ENCODE measurements at regions not wholly inside any gene's neighbourhood (a gene's known extent, or its start where the extent isn't known, plus 50 kb on each side); places are given as distances from the start of the nearest gene placed in this dataset.

DNA sequence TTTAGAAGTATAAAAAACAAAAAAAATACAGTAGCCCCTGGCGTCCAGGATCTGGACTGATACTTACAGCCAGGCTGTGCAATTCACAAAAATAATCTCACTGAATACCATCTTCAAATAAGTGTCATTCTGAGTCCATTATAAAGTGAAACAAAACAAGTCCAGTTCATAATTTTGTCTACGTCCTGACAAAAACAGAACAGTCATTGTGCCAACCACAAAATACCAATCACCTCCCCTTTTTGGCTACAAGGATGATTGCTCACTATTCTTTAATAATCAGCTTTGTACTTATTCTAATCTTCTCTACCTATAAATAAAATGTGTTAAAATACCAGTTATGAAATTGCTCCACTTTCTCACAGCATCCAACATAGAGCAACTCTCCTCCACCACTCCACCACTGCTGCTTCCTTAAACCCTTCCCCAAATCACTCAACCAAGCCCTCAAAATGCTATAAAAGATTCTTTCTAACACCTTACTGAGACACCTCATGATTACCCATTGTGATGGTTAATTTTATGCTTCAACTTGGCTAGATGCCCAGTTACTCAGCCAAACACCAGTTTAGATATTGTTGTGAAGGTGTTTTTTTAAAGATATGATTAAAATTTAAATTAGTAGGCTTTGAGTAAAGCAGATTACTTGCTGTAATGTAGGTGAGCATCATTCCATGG, 479.8 kb upstream of the SEMA3A start (continued):
- TF ChIP-seq ATF3 (IDR thresholded peaks at IDR 0.05; ENCODE audit: borderline replicate concordance, extremely low read depth, low read depth, low read length) = no peak
- TF ChIP-seq HDAC2 (IDR thresholded peaks at IDR 0.05) = no peak
- TF ChIP-seq SMAD1 (IDR thresholded peaks at IDR 0.05; ENCODE audit: low read depth, partially characterized antibody) = peak; percentile 83
- no peak for TF ChIP-seq SREBF2 (IDR thresholded peaks at IDR 0.05; ENCODE audit: low read length)
- no peak for TF ChIP-seq NR2C1 (IDR thresholded peaks at IDR 0.05)
- TF ChIP-seq JUND (IDR thresholded peaks at IDR 0.05; ENCODE audit: low read depth, low read length) = no peak
- TF ChIP-seq BRCA1 (IDR thresholded peaks at IDR 0.05; ENCODE audit: low read depth, low read length) = no peak
- no peak for TF ChIP-seq RAD51 (IDR thresholded peaks at IDR 0.05)
- TF ChIP-seq TARDBP (IDR thresholded peaks at IDR 0.05; ENCODE audit: borderline replicate concordance) = no peak
- no peak for TF ChIP-seq SP1 (IDR thresholded peaks at IDR 0.05; ENCODE audit: low read depth, low read length)

DNA sequence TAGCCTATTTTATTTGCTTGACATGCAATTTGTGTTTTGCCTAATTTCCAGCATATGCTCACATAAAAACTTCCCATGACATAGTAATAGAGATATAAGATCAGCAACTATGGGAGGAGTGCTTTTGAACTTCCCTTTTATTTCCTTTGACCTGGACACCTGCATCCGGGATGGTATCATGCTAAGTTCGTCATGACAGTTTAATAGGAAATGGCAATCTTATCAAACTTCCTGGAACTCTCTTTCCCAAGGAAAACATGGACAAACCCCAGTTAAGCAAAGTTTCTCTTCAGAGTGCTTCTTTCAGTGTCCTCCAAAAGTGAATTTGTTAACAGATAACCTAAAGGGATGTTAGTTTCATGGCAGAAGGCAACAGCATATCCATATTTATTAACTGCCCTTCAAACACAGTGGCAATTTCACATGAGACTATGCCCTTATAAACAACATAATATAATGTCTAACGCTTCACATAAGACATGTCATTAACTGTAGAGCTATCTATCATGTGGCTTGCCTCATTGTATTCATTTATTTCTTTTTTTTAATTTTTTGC, 474.7 kb upstream of the SEMA3A start:
- H3K27ac ChIP-seq (ENCODE audit: control insufficient read depth, insufficient read depth) = no peak overlapping the region
- no peaks in the 10 kb centered on the region for H3K36me3 ChIP-seq (ENCODE audit: control insufficient read depth in 2 of 2, insufficient read depth in 2 of 2, low read length in 1 of 2)
- H2AFZ ChIP-seq (ENCODE audit: control insufficient read depth, low read depth, low read length) = no peak overlapping the region
- WGBS (ENCODE audit: insufficient coverage, insufficient replicate concordance, low lambda C conversion rate, missing lambda C conversion rate) = 2% methylated on average over 3 of the region's 3 CpGs
- H4K20me1 ChIP-seq (ENCODE audit: control insufficient read depth, insufficient read depth) = no peaks in the 10 kb centered on the region
- ATAC-seq (no peak), FAIRE-seq (no peak), DNase-seq (ENCODE audit: low read depth, low spot score) (no peak)
- H3K27me3 ChIP-seq (replicated peaks in 1 of 2; ENCODE audit: control insufficient read depth in 2 of 2, insufficient read depth in 2 of 2, low read length in 1 of 2) = no peaks in the 10 kb centered on the region
- intact Hi-C loops (cut with micrococcal nuclease; ENCODE audit: unreplicated experiment) (no loop called here), in situ Hi-C loops (cut with MboI) (no loop called here)
- H3K4me3 ChIP-seq = no peak overlapping the region
- no TSS peak for BruUV-seq (replicated peaks)
- H3K4me1 ChIP-seq (ENCODE audit: control insufficient read depth, insufficient read depth, low read length) = no peaks in the 10 kb centered on the region
- H3K9ac ChIP-seq (ENCODE audit: control insufficient read depth, insufficient read depth, low read length) = no peak overlapping the region
- ChIA-PET POLR2A (no interaction called here), SMC1A (ENCODE audit: uncharacterized antibody, unreplicated experiment) (interaction anchor here (1.1 to 1.2 kb wide), 2 partner anchors 21 to 42 kb away, joined by 3 read pairs; no protein-coding TSS in a partner anchor), CTCF (interaction anchor here (0.8 kb wide), 1 partner anchor 9 kb away, joined by 3 read pairs; no protein-coding TSS in a partner anchor), RAD21 (ENCODE audit: unreplicated experiment) (no interaction called here)
- H3K4me2 ChIP-seq (ENCODE audit: control insufficient read depth, insufficient read depth) = no peak overlapping the region
- no peaks in the 10 kb centered on the region for H3K79me2 ChIP-seq (ENCODE audit: control insufficient read depth, insufficient read depth, low read length)
- H3K9me3 ChIP-seq (replicated peaks; ENCODE audit: control insufficient read depth, insufficient read depth, low read length) = no peaks in the 10 kb centered on the region
- TF ChIP-seq ATF7 (IDR thresholded peaks at IDR 0.05; ENCODE audit: low read depth) = no peak
- TF ChIP-seq, protein P1, sequence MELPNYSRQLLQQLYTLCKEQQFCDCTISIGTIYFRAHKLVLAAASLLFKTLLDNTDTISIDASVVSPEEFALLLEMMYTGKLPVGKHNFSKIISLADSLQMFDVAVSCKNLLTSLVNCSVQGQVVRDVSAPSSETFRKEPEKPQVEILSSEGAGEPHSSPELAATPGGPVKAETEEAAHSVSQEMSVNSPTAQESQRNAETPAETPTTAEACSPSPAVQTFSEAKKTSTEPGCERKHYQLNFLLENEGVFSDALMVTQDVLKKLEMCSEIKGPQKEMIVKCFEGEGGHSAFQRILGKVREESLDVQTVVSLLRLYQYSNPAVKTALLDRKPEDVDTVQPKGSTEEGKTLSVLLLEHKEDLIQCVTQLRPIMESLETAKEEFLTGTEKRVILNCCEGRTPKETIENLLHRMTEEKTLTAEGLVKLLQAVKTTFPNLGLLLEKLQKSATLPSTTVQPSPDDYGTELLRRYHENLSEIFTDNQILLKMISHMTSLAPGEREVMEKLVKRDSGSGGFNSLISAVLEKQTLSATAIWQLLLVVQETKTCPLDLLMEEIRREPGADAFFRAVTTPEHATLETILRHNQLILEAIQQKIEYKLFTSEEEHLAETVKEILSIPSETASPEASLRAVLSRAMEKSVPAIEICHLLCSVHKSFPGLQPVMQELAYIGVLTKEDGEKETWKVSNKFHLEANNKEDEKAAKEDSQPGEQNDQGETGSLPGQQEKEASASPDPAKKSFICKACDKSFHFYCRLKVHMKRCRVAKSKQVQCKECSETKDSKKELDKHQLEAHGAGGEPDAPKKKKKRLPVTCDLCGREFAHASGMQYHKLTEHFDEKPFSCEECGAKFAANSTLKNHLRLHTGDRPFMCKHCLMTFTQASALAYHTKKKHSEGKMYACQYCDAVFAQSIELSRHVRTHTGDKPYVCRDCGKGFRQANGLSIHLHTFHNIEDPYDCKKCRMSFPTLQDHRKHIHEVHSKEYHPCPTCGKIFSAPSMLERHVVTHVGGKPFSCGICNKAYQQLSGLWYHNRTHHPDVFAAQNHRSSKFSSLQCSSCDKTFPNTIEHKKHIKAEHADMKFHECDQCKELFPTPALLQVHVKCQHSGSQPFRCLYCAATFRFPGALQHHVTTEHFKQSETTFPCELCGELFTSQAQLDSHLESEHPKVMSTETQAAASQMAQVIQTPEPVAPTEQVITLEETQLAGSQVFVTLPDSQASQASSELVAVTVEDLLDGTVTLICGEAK (IDR thresholded peaks at IDR 0.05; ENCODE audit: borderline replicate concordance) = no peak
- no peak for TF ChIP-seq WRNIP1 (IDR thresholded peaks at IDR 0.05; ENCODE audit: borderline replicate concordance, low read depth, low read length)
- TF ChIP-seq NFXL1 (IDR thresholded peaks at IDR 0.05; ENCODE audit: borderline replicate concordance) = no peak
- no peak for TF ChIP-seq TCF3 (IDR thresholded peaks at IDR 0.05; ENCODE audit: borderline replicate concordance, insufficient read depth, low read depth, low read length)
- TF ChIP-seq CREB1 (IDR thresholded peaks at IDR 0.05; ENCODE audit: low read depth) = no peak

Data from GM12878 (cell line).